ENCODE measurements at regions not wholly inside any gene's neighbourhood (a gene's known extent, or its start where the extent isn't known, plus 50 kb on each side); places are given as distances from the start of the nearest gene placed in this dataset.

DNA sequence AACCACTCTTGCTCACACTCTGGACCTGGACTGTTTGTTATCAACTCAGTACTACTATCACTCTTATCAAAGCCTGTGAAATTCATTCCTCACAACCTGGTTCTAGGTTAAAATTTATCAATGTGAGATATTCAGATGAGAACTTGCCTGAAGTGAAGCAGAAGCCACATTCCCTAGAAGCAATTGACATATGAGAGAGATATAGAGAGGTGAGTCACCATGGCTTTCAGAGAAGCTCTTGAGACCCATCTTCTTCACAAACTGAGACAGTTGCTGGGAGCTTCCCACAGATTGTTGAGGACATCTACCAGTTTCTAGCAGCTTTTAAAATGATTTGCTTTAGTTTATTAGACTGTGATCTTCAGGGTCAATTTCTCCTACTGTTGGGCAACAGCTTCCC, 316.9 kb upstream of the TET2 start:
- TF ChIP-seq, protein P1, sequence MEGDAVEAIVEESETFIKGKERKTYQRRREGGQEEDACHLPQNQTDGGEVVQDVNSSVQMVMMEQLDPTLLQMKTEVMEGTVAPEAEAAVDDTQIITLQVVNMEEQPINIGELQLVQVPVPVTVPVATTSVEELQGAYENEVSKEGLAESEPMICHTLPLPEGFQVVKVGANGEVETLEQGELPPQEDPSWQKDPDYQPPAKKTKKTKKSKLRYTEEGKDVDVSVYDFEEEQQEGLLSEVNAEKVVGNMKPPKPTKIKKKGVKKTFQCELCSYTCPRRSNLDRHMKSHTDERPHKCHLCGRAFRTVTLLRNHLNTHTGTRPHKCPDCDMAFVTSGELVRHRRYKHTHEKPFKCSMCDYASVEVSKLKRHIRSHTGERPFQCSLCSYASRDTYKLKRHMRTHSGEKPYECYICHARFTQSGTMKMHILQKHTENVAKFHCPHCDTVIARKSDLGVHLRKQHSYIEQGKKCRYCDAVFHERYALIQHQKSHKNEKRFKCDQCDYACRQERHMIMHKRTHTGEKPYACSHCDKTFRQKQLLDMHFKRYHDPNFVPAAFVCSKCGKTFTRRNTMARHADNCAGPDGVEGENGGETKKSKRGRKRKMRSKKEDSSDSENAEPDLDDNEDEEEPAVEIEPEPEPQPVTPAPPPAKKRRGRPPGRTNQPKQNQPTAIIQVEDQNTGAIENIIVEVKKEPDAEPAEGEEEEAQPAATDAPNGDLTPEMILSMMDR (IDR thresholded peaks at IDR 0.05; ENCODE audit: poor library complexity), result no peak
- no peak for TF ChIP-seq EZH2 (IDR thresholded peaks at IDR 0.05; ENCODE audit: borderline replicate concordance)
- no peak for TF ChIP-seq EZH2phosphoT487 (IDR thresholded peaks at IDR 0.05; ENCODE audit: low read depth, severe bottlenecking, unreplicated experiment)
